HG03025 (cell line): ENCODE measurements at regions not wholly inside any gene's neighbourhood (a gene's known extent, or its start where the extent isn't known, plus 50 kb on each side); places are given as distances from the start of the nearest gene placed in this dataset.
"Not testable (repeated sequence)": the region's sequence is repeated elsewhere in the genome, so short reads cannot be mapped to it uniquely, and the experiment has no call there.

Source experiments
- ATAC-seq: cut with Tn5 transposase; IDR thresholded peaks from one replicate; pipeline ENCODE4 v1.9.1; 2021; ENCODE audit warnings: mild to moderate bottlenecking, moderate library complexity; ENCODE audit not compliant: unreplicated experiment, low FRiP score

DNA sequence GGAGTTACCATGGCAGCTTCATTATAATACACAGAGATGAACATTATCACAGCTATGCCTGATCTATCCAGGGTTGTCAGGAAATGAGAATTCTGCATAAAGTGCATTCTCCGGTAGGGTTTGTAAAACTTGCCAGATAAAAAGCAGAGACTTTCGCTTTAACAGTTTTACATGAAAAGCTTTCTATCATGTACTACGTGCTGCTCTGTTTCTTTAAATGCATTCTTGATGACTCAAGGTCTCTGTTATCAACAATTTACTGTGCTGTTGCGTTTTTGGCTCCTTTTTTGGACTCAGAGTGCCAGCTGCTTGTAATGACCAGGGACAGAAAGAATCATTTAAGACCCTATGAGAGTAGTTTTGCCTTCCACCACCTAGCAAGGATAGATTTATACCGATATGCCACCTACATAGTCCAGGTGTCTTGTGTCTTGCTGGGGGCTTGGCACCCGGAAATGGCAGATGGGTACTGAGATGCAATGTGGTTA, 371.2 kb downstream of the BTG1 start:
- ATAC-seq = no peak

DNA sequence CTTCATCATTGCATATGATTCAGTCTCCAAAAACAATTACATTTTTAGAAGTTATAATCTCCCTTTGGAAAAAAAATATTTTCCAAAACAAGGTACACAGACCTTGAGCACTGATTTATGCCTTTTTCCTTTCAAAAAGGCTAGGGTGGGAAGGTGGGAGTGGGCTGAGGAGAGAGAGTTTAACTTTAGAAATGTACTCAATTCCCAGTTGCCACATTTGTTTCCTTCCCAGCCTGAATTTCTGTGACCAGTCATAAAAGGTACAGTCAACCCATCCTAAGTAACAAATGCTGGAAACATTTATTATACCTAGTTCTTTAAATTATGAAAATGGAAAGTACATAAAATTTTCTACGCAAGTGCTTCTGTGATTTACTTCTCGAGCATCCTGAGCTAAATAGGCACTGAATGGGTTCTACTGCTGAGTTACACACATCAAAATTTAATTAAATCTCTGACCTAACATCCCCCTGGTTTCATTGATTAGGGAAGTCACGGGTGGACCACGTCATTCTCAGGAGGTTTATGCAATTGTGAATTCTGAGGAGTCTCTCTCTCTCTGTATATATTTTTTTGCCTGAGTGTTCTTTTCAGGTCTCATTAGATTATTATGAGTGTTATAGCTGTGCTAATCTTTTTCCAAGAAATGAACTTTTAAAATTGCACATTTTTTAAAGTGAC, 371.8 kb downstream of the BTG1 start:
- ATAC-seq = no peak

DNA sequence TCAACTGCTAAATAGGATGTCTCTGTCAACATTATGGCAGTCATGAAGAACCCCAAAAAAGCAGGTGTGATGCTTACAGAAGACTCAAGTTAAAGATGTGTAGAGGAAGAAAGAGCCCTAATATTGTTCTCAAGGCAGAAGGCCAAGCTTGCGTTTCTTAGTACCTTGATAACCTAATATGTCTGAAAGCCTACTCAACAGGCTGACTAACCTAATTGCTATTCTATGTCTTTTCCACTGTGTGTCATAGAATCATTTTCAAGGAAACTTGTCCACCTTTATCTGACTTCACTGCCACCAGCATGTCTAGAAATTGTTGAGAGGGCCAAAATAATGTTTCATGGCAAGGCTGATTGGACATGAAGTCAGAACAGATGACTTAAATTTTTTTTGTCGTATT, 373.2 kb downstream of the BTG1 start:
- ATAC-seq = no peak

DNA sequence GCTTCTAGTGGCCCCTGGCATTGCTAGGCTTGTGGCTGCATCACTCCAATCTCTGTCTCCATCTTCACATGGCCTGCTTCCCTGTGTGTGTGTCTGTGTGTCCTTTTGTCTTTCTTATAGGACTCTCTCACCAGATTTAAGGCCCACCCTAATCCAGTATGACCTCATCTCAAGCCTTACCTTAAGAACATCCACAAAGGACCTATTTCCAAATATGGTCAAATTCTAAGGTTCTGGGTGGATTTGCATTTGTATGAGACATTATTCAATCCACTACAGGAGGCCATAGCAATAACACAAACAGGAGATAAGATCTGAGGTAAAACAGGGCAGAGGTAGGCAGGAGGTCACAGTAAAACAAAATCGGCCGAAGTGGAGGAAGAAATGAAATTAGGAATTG, 375.9 kb downstream of the BTG1 start:
- ATAC-seq = no peak

DNA sequence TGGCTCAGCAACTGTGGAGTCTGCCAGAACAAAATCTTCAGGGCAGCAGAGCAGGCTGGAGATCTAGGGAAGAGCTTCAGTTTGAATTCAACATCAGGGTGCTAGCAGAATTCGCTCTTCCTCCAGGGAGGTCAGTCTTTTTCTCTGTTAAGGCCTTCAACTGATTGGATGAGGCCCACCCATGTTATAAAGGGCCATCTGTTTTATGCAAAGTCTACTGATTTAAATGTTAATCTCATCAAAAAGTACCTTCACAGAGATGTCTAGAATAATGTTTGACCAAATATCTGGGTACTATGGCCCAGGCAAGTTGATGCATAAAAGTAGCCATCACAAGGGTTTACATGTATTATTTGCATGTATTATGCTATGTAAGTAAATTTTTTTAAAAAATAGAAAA, 378.4 kb downstream of the BTG1 start:
- no peak for ATAC-seq

DNA sequence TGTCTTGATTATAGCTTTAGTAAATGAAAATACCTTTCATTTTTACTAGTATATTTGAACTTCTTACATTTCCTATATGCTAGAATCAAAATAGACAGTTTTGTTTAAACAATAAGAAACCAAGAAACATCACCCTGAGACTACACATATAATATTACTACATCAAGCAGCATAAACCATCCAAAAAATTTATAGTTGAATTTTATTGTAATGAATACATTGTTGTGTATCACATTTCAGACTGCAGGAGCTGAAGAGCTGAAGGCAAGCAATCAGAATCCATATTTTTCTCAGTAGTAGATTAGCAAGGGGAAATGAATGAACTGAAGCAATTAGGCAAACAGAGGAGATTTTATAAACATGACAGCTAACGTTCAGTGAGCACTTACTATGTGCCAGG, 379.2 kb downstream of the BTG1 start:
- ATAC-seq = no peak

DNA sequence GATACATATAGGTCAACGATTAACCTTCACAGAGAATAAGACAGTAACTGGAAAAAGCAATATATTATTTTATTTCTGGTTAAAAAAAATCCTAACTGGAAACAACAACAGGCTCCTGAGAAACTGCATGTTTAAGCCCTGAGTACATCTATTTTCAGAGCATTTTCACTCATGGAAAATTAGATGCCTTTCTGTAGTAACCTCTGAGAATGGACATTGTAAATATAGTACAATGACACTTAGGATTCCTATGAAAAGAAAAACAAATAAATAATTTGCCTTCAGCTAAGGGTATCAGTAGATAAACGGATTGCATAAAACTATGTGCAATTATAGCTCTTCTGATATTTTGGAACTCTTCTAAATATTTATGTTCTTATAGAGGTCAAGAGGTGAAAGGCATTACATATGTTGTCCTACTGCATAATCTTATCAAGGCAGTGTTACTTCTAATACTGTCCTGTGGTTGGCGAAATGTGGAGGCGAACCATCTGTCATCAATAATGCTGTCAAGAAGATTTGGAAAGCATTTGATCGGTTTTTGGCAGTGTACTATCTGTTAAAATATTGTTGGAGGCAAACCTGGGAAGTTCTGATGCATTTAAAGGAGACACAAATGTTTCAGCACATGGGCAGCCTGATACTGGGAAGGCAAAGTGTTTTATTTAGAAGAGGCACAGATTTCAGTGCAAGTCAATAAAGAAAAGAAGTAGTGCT, 381.8 kb downstream of the BTG1 start:
- ATAC-seq = no peak

DNA sequence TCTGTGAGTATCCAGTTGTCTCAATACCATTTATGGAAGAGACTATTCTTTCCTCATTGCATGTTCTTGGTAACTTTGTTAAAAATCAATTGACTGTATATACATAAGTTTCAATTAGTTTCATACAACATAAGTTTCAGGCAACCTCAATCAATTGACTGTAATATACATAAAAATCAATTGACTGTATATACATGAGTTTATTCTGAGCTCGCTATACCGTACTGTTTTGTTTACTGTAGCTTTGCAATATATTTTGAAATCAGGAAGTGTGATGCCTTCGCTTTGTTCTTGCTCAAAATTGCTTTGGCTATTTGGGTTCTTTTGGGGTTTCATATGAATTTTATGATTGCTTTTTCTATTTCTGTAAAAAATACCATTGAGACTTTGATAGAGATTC, 392.0 kb downstream of the BTG1 start:
- ATAC-seq = no peak

DNA sequence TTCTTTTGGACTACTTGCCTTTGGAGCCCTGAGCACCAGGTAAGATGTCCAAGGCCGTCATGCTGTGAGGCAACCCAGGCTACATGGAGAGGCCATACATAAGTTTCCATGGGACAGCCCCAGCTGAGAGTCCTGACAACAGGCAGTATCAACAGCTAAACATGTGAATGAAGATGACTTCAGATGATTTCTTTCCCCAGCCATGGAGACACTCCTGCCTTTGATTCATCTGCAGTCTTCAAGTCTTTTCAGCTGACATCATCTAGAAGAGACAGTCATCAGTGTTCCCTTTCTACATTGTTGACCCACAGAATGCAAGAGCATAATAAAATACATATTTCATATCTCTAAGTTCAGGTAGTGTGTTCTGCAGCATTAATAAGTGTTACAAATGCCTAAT, 398.7 kb downstream of the BTG1 start:
- ATAC-seq = no peak

DNA sequence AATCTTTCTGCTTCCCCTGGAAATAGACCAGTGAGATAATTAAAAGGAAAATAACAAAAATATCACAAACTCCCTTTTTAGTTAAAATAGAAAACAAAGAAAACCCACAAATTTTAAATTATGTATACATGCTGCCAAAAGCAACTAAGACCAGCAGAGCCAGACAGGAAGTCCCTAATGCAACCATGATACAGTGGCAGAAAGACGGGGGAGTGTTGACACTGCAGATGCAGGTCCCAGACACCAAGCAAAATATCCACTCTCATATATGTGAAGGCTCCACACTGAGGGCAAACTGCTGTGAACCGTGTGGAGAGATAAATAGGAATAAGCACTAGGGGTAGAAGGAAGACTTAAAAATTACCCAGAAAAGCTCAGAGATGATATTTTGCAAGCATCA, 401.0 kb downstream of the BTG1 start:
- ATAC-seq = no peak

DNA sequence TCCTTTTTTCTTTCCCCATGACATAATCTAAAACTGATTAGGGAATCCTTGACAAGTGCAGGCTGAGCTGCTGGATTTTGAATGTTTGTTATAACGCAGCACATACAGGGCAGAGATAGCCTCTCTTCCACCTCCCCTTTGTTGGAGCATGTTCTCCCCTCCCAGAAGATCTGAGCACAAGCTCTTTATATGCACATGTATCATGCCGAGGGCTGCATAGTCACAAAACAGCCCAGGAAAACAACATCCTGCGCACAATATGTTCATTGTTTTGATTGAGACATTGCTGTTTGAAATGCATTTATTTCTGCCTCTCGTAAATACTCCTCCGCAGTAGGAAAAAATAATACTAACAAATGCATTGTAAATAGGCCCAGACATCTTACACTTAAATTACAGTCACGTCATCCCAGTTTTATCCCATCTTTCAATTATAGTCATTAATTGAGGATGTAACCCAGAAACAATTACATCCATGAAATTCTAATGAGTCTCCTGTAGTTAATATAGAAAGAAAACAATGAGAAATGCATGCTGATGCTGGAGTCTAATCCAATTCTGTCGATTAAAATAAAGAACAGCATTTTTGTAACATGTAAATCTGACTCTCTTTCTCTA, 401.8 kb downstream of the BTG1 start:
- ATAC-seq = no peak

DNA sequence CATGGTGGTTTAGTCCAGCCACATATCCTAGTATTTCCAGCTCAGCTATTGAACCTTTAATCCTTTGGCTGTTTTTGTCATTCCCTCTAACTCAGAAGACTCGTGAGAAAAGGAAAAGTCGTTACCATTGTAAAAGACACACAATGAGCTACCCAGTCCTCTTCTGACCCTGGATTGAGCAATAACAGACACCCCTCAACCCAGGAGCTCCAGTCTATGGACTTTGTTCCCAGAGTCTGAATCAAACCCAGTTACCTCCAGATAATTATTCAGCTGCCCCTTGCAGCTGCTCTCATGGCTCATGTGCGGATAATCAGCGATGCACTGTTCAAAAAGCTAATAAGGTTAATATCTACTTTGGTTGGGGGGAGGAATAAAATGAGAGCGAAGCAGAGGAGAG, 402.4 kb downstream of the BTG1 start:
- no peak for ATAC-seq

DNA sequence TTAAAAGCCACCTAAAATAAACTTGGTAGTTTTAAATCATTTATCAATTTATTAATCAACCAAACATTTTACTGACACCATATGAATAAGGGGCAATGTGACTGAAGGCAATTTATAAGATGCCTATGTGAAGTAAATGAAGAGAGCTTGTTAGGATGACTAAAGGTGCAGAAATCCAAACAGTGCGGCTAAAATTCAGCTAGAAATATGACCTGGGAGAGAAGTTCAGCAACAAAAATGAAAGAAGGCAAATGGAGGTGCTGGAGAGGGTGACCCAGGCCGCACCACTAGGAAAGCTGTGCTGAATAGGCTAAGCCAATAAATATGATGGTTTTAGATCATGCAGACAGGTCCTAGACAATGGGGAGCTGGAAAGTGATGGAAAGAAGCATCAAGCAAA, 403.7 kb downstream of the BTG1 start:
- no peak for ATAC-seq

DNA sequence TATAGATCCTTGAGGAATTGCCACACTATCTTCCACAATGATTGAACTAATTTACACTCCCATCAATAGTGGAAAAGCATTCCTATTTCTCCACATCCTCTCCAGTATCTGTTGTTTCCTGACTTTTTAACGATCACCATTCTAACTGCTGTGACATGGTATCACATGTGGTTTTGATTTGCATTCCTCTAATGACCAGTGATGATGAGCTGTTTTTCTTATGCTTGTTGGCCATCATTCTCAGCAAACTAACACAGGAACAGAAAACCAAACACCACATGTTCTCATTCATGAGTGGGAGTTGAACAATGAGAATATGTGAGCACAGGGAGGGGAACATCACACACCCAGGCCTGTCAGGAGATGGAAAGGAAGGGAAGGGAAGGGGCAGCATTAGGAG, 411.8 kb downstream of the BTG1 start:
- not testable (repeated sequence) for ATAC-seq

DNA sequence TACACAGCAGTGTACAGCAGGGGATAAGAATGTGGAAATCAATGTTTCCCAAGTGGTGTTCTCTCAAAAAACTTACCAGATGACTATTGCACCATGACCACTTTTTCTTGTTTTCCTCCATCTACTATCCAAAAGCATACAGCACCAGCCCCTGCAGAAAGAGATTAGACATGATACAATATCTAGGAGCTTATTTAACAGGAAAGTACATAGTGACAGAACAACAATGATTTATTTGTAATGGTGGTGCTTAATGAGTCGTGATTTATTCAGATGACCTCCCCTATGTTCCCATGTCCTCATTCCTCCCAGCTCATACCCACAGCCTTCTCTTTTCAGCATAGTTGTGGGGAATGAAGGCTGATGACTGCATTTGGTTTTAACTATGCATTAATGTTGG, 413.6 kb downstream of the BTG1 start:
- ATAC-seq = no peak

DNA sequence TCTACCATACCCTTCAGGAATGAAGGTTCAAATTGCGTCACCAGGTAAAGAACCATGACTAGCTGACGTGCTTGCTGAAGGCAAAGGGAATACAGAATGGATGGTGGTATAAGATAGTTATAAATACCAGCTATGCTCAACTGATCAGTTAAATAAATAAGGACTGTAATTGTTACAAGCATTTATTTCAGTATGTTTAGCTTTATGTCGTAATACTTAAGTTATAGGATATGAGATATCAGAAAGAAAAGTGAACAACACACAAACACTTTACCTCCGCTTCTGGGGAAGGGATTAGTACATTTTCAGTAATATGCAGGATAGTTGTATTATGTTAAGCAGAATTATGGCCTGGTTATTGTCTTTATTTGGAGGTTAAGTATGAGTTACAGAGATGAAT, 416.1 kb downstream of the BTG1 start:
- no peak for ATAC-seq

DNA sequence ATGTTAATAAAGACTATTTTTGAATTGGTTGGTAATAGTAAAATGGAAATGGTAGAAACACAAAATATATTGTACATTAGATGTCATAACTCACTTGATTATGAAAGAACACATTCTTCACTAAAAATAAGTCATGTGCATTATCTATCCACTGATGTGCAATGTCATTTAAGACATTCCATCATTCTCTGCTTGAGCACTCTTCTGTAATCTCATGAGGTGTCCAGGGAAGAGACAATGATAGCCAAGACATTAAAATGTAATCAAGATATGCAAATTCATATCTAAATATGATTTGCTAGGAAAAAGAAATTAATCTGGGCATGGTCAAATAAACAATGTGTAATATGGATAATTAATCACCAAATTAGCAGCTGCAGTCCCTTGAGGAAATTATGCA, 422.5 kb downstream of the BTG1 start:
- no peak for ATAC-seq

DNA sequence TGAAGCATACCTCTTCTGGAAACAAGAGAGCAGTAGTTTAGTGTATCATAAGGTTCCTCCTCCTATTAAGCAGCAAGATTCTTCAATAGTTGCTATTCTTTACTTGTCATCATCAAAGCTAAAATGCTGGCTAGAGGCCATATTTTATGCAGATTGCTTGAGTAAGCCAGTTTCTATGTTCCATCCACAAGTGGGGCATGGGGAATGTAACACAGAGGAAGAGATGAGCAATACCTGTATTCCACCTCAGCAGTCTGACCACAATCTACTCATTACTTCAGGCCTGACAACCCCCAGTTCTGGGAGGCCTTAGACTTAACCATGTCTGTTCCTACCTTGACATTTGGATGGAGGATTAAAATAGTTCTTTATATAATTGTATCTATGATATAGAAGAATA, 423.6 kb downstream of the BTG1 start:
- ATAC-seq = no peak

DNA sequence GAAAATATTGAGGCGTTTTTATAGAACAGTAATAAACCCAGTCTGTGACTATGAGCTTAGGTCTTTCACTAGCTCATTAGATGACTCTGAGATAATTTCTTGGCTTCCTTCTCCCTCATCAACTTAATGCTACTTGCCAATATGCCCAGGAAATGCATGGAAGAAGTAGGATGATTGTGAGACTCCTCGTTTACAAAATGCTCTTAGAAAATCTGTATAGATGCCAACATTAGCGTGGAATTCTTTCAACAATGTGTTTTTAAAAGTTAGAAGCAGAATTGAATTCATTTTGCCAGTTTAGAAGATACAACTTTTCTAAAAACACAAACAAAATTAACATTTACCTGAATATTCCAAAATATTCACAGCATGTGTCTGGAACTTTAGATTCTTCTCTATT, 424.6 kb downstream of the BTG1 start:
- no peak for ATAC-seq

DNA sequence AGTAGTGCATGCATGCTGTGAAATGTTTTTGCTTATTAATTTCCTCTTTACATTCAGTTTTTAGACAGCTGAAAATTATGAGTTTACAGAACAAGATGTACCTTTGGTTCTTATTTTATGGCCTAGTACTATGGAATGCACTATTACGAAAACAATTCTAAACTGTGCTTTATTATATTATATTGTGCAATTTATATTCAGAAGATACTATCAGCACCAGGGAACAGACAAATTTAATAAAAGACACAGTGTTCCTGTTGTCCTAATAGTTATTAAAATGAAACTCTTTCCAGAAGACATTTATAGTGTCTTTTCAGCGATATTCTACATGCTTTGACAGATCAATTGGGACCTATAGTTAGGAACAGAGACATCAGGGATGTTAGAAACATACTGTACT, 427.3 kb downstream of the BTG1 start:
- ATAC-seq = no peak

DNA sequence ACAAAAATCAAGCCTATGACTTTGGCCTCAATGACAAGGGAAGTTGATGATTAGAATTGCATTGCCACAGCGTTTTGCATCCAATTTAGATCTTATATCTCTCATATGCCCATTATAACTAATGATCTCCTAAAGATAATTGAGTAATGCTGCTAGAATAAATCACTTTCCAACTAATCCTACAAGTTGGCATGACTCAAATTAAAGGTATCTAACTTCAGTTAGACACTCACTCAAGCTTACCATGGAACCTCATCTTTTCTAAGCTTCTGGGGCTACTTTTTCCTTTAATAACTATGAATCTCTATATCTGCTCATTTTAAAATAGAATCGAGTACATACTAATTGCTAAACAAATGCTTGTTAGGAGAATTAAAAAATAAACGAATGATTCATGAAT, 427.8 kb downstream of the BTG1 start:
- ATAC-seq = no peak

DNA sequence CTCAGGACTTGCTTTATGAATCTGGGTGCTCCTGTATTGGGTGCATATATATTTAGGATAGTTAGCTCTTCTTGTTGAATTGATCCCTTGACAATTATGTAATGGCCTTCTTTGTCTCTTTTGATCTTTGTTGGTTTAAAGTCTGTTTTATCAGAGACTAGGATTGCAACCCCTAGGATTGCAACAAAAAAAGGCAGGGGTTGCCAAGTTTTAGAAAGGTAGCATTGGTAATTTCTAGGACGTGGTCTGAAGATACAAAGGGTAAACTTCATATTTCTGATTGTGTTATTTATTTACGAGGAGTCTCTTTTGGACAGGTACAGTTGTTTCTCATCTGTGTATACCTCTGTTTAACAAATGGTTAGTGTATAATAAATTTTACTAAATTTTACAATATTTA, 433.7 kb downstream of the BTG1 start:
- not testable (repeated sequence) for ATAC-seq
